ENCODE measurements at regions not wholly inside any gene's neighbourhood (a gene's known extent, or its start where the extent isn't known, plus 50 kb on each side); places are given as distances from the start of the nearest gene placed in this dataset.

DNA sequence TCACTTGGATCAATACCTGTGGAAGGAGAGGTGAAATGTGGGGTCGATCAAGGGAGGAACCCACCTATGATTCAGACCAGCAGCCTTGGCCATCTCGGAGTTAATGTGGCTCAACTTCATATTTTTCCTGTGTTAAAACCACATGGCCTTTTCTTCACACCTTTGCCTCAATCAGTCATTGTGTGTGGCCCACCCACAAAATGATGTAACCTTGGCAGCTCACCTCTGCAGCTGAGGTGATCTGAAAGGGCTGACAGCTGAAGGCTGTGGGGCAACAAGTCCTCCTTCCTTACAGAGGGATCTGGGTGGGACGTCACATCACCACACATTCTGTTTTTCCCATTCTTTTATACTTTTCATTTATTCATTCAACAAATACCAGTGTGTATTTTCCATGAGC is 357.1 kb upstream of the HSF2 start:
- Histone ChIP-seq H3K4me1 (ENCODE audit: control insufficient read depth, insufficient read depth, low read length) (no peaks in the 10 kb centered on the region), H3K79me2 (ENCODE audit: control insufficient read depth, insufficient read depth, low read length) (no peaks in the 10 kb centered on the region), H3K9me3 (replicated peaks; ENCODE audit: control insufficient read depth, insufficient read depth, low read length) (no peaks in the 10 kb centered on the region), H3K27me3 (replicated peaks in 1 of 2; ENCODE audit: control insufficient read depth in 2 of 2, insufficient read depth in 2 of 2, low read length in 1 of 2) (no peaks in the 10 kb centered on the region), H3K27ac (ENCODE audit: control insufficient read depth, insufficient read depth) (no peak overlapping the region), H2AFZ (ENCODE audit: control insufficient read depth, low read depth, low read length) (no peak overlapping the region), H3K9ac (ENCODE audit: control insufficient read depth, insufficient read depth, low read length) (no peak overlapping the region), H3K4me2 (ENCODE audit: control insufficient read depth, insufficient read depth) (no peak overlapping the region), H3K4me3 (no peak overlapping the region), H3K36me3 (ENCODE audit: control insufficient read depth in 2 of 2, insufficient read depth in 2 of 2, low read length in 1 of 2) (no peaks in the 10 kb centered on the region), H4K20me1 (ENCODE audit: control insufficient read depth, insufficient read depth) (no peaks in the 10 kb centered on the region)
- no peak for DNase-seq (ENCODE audit: low read depth, low spot score)
- ChIA-PET POLR2A (no interaction called here), SMC1A (ENCODE audit: uncharacterized antibody, unreplicated experiment) (interaction anchor here (0.7 to 1.5 kb wide), 2 partner anchors 10 to 105 kb away, joined by 3 to 4 read pairs; no protein-coding TSS in a partner anchor), RAD21 (ENCODE audit: unreplicated experiment) (no interaction called here), CTCF (interaction anchor here (1.0 kb wide), 1 partner anchor 8 kb away, joined by 3 read pairs; no protein-coding TSS in a partner anchor)
- FAIRE-seq, result no peak
- WGBS (ENCODE audit: insufficient coverage, insufficient replicate concordance, low lambda C conversion rate, missing lambda C conversion rate), result 9% methylated on average over 3 of the region's 3 CpGs
- in situ Hi-C loops (cut with MboI), result no loop called here
- ATAC-seq, result no peak; the same call in 2 of the 3 replicates
- TF ChIP-seq ZSCAN29 (IDR thresholded peaks at IDR 0.05) (no peak), PRDM15 (CRISPR knock-in tag; IDR thresholded peaks at IDR 0.05) (no peak), MXI1 (IDR thresholded peaks at IDR 0.05; ENCODE audit: low read depth, low read length) (no peak), YY1 (IDR thresholded peaks at IDR 0.05; ENCODE audit: low read depth, low read length) (no peak)
- TF ChIP-seq, protein P1, sequence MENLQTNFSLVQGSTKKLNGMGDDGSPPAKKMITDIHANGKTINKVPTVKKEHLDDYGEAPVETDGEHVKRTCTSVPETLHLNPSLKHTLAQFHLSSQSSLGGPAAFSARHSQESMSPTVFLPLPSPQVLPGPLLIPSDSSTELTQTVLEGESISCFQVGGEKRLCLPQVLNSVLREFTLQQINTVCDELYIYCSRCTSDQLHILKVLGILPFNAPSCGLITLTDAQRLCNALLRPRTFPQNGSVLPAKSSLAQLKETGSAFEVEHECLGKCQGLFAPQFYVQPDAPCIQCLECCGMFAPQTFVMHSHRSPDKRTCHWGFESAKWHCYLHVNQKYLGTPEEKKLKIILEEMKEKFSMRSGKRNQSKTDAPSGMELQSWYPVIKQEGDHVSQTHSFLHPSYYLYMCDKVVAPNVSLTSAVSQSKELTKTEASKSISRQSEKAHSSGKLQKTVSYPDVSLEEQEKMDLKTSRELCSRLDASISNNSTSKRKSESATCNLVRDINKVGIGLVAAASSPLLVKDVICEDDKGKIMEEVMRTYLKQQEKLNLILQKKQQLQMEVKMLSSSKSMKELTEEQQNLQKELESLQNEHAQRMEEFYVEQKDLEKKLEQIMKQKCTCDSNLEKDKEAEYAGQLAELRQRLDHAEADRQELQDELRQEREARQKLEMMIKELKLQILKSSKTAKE (IDR thresholded peaks at IDR 0.05; ENCODE audit: low read depth, poor library complexity, severe bottlenecking), result no peak
- intact Hi-C loops (cut with micrococcal nuclease; ENCODE audit: unreplicated experiment), result no loop called here
- no TSS peak for BruUV-seq (replicated peaks)

All from GM12878 (cell line).